Inflammatory macrophage (primary cell): ENCODE measurements at regions not wholly inside any gene's neighbourhood (a gene's known extent, or its start where the extent isn't known, plus 50 kb on each side); places are given as distances from the start of the nearest gene placed in this dataset.

Experiments used
- DNase-seq, 2 donors: peaks; one replicate each; pipeline ENCODE4 v3.0.0-alpha.2; 2020 to 2022

DNA sequence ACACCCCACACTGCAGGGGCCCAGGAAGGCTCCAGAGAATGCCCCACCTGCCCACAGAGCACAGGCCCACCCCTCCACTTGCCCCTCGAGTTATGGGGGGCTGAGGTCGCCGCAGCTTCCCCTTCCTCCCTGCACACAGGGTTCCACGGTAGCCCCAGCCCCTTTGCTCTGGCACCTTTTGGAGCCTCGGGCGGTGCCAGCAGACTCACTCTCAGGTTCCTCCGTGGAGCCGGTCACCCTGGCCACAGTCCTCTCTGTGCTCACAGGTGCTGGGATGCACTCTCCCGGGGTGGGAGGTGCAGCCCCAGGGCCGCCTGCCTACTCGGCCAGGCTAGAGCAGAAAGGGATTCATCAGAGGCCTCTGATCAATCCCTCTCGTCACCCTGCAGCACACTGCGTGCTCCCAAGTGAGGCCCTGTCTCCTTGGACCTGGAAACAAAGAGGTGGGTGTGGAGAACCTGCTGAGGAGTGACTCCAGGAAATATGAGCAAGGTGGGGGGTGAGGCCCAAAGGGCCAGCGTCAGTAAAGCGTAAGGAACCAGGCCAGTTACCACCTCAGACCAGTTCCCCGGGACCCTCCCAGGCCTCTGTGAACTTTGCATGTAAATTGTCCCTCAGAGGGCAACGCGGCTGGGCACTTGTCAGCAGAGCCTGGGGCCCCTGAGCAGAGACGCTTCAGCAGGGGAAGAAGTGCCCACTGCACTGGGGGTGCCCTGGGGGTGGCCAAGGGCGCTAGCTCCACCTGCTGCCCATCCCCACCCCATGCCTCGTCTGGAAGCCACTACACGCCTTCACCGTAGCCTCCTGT is 167.8 kb downstream of the OLFM1 start:
- DNase-seq = no peak

DNA sequence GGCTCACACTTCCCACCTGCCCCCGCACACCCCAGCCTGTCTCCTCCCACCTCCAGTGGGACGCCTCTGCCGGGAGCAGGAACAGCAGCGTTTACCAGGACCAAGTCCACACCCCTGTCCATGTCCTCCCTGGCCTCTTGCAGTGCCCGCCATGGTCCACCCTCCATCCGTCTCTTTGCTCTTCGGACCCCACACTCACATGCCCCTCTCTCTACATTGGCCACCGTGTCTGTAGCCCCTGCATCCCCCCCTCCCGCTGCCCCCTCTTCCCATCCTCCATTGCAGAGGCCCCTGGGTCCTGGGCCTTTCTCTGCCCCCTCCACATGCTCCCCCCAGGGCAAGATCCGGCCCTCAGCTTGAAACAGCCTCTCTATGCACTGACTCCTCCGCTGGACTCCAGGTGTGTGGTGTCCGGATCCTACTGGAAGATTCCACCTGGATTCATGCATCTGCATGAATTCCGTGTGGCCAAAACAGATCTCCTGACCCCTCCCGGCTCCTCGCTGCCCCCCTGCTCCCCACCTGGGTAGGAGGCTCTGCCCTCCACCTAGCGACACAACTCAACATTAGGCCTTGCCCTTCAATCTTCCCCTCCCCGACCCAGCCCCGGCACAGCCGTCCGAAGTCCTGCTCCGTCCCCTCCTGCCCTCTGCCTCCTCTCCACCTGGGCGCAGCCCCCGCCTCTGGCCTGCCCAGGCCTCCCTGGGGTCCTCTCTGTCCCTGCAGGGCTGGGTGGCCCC is 168.5 kb downstream of the OLFM1 start:
- DNase-seq = no peak

DNA sequence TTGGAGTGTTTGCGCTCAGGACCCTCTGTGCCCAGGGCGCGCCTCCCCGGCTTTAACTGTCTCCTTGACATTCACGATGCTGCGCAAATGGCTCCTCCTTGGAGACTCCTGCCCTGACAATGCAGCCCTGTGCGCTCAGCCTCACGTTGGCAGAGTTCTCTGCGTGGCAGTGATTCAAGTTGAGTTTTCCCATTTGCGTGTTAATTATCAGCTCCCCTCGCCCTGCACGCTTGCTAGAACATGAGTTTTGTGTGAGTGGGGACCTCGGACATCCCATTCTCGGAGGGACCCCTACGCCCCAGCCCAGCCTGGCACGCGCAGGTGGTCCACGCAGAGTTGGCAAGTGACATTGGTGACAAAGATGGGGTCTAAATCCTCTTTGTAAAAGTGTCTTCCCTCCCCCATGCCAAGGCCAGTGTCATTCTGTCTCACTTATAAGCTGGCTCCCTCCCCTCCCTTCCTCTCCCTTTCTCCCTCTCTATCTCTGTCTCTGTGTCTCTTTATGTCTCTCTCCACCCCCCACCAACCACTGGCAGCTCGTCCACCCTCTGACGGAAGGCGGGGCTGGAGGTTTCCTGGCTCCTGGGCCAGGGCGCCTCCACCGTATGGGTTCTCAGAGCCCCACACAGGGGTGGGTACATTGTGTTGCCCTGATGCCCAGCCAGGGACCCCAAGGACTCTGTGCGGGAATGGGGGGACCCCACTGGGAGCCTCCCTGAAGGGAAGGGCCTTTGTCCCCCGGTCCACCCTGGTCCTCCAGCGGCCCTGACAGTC is 169.3 kb downstream of the OLFM1 start:
- no peak for DNase-seq

DNA sequence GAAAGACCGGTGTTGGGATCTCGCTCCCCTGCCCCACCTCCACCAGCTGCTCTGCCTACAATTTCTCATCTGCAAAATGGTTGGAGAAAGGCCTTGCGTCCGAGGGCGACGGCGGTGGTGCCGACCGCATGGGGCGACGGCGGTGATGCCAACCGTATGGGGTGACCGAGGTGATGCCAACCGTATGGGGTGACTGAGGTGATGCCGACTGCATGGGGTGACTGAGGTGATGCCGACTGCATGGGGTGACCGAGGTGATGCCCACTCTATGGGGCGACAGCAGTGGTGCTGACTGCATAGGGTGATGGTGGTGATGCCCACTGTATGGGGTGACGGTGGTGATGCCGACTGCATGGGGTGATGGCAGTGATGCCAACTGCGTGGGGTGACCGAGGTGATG is 171.0 kb downstream of the OLFM1 start:
- DNase-seq = no peak

DNA sequence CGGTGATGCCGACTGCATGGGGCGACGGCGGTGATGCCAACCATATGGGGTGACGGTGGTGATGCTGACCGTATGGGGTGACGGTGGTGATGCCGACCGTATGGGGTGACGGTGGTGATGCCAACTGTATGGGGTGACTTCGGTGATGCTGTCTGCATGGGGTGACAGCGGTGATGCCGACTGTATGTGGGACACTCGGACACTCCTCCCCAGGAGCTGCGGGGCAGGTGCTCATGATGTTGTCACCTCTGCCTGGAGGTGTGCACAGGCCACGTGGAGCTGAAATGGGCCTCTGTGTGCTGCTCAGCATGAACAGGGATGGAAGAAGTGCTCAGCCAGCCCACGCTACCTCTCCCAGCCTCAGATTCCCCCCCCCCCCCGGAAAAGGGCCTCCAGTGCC is 171.8 kb downstream of the OLFM1 start:
- DNase-seq = no peak

DNA sequence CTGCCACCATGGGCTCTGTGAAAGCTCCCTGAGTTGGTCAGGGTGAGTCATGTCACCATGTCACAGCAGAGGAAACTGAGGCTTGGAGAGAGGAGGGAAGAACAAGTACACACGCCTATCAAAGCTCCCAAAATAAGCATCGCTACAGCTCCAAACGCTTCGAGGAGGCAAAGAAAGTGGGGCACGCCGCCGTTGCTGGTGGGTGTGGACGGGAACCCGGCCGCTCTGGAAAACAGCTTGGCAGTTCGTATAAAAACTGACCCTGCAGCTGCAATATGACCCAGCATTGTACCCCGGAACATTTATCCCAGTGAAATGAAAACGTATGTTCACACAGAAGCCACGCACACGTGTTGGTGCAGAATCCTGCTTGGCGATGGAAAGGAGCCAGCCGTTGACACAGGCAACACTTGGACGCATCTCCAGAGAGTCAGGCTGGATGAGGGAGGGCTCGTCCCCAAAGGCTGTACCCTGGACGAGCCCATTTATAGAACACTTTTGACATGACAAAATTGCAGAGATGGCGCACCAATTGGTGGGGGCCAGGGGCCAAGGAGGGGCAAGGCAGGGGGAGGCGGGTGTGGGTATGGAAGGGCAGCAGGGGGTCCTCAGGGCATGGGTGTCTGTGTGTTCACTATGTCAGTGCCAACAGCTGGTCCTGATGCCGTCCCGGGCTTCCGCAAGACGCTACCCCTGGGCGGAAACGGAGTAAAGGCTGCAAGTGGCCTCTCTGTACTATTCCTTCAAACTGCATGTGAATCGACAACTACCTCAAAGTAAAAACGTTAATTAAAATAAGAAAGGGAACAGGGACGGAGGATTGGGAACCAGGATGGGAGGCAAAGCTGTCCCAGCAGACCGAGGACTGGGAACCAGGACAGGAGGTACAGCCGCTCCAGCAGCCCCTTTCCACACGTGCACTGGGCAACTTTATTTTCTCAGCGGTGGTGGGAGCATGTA is 173.0 kb downstream of the OLFM1 start:
- no peak for DNase-seq

DNA sequence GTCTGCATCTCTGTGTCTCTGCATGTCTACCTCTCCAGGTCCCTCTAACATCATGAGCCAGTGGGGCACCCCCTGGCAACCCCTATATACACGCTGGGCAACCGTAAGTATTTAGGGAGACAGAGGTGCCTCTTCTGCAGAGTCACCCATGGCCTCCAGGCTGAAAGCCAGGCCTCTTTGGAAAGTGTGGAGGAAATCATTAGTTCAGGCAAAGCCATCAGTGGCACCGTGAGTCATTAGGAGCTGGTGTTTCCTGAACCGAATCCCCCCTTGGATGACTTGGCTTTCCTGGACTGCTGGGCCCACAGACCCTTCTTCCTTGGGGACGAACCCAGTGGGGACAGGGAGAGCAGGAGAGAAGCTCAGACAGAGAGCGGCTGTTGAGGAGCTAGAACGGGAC is 174.8 kb downstream of the OLFM1 start:
- no peak for DNase-seq

DNA sequence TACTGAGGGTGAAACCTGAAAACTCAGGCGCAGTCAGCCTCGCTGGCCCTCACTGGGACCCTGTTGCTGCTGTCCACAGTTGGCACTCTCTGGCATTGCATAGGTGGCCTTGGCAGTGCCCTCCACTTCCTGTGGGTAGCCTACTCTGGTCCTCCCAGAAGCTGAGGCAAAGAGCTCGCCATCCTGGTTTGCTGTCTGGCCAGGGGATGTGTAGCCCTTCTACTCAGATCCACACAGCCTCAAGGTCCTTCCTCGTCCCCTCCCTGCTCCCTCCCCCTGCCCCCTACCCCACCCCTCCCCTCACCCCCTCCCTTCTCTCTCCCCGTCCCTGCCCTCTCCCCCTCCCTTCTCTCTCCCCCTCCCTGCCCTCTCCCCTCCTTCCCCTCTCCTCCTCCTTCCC is 176.0 kb downstream of the OLFM1 start:
- no peak for DNase-seq

DNA sequence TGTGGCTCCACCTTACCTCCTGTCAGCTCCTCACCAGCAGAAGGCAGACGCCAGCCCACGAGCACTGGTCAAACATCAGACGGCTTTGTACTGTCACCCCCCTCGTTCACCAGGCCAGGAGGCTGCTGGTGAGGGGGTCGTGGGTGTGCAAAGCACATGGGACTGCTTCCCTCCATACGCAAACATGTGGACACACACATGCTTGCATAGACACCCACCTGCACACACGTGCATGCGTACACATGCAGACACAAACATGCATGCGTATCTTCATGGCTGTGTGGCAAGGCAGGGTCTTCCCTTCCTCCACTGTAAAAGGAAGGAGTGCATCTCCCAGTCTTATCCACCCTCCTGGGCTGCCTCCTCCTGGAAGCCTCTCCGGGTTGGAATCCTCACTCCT is 178.5 kb downstream of the OLFM1 start:
- no peak for DNase-seq

DNA sequence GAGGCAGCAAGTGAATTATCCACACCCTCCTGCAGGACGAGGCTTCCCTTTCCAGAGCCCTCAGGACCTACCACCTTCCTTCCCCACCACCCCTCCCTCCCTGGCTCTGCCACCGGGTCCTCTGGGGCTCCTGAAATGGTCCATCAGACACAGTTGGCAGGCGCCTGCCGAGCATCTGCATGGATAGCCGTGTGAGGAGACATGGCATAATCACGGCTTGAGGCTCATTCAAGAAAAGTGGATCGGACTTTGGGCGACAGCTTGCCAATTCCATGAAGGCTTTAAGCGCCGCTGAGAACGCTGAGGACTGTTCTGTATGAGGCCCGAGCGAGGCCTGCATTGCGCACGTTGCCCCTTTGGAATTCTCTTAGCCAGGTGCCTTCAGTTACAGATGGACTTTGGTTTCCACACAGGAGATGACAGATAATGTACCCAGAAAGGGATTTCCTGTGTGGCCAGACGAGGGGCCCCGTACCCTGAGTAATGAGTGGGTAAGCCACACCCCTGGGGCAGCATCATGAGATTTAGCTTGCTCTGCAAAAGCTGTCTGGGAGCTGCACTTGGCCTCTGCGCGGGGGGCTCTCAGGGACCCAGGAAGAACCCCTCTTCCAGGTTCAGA is 179.8 kb downstream of the OLFM1 start:
- DNase-seq = no peak

DNA sequence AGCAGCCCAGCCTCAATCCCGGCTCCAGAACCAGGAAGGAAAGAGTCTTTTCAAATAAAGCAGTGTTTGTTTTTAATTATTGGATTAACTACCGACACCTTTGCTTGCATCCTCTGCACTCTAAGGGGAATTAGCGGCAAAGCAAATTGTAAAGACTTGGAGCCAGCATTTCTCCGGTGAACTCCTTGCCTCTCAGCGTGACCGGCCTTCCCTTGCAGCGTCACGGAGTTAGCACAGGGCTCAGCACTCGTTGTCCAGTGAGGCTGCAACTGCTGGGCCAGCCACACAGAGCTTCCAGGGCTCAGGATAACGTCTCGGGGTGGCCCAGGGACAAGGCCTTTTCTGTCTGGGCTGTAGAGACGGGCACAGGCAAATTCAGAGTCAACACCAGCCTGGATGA is 180.6 kb downstream of the OLFM1 start:
- DNase-seq = no peak

DNA sequence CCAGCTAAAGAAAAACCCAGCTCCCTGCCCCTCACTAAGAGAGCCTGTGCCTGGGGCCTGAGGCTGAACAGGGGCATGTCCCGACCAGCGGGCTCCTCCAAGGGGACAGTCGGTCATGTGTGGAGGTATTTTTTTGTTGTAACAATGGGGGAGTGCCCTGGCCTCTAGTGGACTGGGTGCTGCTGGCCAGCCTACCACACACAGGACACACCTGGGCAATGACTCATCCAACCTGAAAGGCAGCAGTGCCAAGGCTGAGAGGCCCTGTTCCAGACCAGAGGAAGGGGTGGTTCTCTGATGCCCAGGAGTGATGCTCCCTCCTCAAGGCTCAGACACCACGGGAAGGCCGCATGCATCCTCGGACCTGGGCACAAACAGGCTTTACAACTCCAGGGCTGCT is 181.5 kb downstream of the OLFM1 start:
- no peak for DNase-seq

DNA sequence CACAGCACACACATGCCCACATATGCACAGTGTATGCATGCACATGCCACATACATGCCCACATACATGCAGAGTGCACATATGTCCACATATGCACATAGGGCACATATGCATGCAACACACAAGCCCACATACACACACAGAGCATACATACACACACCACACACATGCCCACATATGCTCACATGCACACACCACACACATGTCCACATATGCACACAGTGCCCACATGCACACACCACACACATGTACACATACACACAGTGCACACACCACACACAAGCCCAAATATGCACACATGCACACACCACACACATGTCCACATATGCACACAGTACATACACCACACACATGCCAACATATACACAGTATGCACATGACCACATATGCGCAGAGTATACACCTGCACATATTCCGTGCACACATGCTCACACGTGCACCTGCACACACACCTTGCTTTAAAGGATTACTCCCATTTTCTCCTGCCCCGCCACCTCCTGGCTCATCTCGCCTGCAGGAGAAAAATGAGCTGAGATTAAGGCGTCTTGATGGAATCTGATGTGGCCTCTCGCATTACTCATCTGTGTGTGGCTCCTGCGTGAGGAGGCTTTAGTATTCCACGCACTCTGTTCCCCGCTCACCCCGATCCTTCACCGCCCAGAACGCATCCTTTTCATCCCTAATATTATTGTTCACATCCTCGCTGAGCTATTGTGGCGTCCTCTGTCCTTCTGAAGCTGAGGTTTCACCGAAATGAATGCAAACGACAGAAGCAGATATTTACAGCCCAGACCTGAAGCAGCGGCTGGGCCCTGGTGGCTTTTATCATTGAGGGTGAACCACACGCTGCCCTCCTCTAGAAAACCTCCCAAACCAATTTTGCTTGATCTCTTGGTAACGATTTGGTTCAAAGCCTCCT is 182.7 kb downstream of the OLFM1 start:
- DNase-seq = no peak

DNA sequence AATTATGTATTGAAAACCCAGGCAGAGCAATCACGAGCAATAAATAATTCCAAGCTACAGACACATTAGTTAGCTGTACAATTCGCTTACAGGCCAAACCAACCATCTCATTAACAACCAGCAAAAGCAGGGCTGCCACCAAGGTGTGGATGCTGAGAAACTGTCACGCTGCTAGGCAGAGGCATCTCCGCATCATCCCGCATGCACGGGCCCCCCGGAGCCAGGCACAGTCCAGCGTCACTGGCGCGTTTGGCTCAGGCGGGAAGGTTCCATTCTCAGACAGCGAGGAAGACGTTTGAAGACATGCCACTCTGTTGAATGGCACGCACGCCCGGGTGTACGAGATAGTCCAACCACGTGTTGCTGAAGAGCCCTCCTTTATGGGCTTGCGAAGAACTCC is 184.0 kb downstream of the OLFM1 start:
- DNase-seq = no peak

DNA sequence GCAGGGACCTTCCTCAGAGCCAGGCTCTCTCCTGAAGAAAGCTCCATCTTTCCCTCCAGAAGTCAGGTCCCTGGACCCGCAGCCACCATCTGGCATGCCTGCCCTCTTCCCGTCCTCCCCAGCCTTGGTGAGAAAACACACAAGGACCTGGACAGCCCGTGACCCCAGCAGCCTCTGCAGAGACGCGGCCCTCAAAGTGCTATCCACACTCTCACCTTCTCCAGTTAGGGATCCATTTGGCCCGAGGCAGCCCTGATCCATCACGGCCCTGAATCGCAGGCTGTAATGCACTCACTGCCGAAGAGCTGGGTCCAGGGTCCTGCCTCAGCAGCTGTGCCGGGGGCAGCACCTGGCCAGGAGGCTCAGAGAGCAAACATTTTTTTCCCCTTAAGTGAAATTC is 185.1 kb downstream of the OLFM1 start:
- no peak for DNase-seq

DNA sequence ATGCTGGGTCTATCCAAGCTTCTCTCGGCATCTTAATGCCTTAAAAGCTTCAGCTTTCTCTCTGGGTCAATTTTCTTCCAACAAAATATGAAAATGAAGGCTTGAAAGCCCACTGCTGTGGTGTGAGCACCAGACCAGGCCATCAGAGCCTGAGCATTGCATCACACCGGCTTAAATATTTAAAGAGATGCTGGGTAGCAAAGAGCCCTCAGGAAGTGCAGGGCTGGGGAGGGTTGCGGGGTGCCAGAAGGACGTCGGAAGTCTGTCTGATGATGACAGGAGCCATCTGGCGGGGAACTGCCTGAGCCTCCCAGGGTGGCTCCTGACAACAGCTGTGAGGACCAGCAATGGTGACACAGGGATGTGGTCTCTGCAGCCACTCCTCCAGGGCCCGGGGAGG is 185.5 kb downstream of the OLFM1 start:
- no peak for DNase-seq

DNA sequence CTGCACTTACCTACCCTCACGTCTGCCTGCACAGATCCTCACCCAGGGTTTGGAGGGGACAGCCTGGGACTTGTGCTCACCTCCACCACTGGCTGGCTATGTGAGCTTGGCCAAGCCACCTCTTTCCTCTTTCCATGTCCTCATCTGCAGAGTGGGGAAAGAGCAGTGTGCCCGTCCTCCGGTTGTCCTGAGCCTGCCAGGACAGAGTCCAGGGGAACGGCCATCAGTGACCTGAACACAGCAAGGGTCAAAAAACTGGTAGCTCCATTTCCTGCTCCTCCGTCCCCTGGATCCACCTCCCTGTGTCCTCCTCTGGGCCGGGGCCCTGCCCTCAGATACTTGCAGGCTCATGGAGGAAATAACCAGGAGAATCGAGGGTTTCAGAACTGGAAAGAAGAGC is 187.7 kb downstream of the OLFM1 start:
- DNase-seq = no peak

DNA sequence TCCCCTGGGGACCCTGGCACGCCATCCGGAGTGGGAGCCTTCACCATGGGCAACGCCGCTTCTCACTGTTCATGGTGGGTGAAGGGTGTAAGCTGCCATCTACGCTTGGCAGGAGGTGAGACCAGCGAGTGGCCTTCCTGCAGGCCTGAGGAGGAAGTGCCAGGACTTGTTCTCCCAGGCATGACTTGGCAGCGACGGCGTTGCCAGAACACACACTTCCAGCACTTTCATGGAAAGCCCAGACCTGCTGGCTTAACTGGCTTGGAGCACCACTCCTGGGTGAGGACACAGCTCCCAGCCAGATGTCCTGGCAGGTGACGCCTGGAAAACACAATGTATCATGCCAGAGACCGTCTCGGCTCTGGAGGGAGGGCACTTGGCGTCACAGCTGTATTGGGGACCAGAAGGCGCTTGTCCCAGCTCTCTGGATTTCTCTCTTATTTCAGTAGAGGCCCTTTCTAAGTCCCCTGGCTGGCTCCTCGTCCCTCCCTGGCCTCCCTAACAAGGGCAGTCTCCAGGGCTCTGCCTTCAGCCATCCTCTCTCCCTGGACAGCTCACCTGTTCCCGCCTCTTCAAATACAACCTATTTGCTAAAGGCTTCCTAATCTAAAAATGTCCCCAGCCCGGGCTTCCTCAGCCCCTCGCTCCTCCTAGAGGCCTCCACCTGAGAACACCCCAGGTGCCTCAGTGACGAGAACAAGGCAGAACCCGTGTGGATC is 188.3 kb downstream of the OLFM1 start:
- no peak for DNase-seq

DNA sequence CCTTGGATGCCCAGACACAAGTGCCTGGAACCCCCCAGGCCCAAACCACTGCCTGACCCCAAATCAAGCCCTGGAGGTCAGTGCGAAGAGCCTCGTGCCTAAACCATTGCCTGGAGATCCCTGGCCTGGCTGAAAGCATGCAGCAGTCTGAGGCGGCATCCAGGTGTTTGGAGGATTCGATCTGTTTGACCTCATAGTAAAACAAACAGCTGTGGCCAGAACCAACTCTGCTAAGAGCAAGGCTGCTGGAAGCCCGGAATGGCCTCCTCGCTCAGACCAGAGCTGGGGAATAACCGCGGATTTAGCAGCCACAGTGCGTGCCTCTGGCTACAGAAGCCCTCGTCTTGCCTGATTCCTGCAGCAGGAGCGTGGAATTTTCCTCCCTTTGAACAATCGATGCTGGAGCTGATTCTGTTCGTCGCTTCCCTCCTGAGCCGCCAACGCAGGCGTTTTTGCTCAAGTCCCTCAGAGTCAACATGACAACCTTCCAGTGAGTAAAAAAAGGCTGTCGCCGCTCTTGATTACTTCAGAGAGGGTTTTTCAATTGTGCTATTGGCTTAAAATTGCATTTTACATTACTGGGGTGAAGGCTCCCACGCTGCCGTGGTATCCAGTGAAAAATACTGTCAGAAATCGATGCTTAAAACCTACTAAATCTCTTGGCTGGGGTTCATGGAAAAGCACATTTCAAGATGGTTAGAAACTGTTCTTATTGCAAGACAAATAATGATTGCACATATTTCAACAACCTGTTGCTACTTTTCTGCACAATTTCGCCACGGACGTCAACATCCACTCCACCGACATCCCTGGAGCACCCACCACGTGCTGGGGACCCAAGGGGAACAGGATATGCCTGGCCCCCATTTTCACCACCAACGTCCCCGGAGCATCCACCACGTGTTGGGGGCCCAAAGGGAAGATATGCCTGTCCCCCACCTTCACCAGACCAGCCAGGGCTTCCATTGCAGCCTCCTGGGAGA is 190.0 kb downstream of the OLFM1 start:
- no peak for DNase-seq
